ENCODE measurements at regions not wholly inside any gene's neighbourhood (a gene's known extent, or its start where the extent isn't known, plus 50 kb on each side); places are given as distances from the start of the nearest gene placed in this dataset.

DNA sequence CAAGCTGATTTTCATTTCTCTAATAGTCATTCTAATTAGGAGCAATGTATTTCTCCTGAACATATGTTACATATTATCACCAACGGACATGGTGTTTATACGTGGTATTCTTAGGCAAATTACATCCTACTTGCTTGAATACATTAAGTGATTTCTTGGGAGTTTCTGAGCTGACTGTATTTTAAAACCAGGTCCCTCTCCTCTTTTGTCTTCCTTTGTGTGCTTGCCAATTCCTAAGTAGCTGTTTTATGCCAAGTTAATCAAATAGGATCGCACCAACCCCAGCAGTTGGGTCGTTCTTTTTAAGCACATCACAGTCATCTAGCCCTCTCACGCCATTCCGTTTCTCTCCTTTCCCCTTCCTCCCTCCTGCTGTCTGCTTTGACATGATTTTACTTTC, 75.4 kb upstream of the MAP2 start:
- 44 to 45% methylated on average over 6 of the region's 6 CpGs for WGBS, 2 donors
- DNase-seq = no peak
- H3K9me3 ChIP-seq = no peaks in the 10 kb centered on the region
- no peak for TF ChIP-seq CTCF (IDR thresholded peaks at IDR 0.05)
- no peaks in the 10 kb centered on the region for H3K36me3 ChIP-seq
- ATAC-seq = no peak
- H3K4me3 ChIP-seq = no peak overlapping the region
- H3K4me1 ChIP-seq = no peaks in the 10 kb centered on the region
- no peak overlapping the region for H3K27ac ChIP-seq
- H3K27me3 ChIP-seq = peaks cover 0 to 5% (median 0%) of the 10 kb centered on the region in 7 donors
- intact Hi-C loops (cut with DNase I) = no loop called here

DNA sequence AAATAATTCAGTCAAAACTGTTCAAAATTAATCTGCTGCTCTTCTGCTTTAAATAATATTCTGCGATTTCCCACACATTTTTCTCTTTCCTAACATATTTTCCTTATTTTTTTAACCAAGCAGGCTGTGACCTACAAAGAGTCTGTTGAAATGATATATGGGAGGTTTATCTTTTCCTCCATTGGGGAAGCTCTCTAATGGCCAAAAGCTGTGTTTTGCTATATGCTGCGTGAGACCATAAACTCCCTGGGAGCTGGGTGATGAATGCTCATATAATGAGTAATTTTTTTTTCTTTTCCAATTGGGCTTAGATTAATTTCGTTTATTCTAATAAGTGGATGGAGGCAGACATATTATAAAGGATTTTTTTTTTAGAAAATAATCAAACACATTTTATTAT, 72.2 kb upstream of the MAP2 start:
- no peaks in the 10 kb centered on the region for H3K36me3 ChIP-seq
- no peak overlapping the region for H3K27ac ChIP-seq
- 44 to 59% methylated on average over 3 of the region's 3 CpGs for WGBS, 2 donors
- TF ChIP-seq CTCF (IDR thresholded peaks at IDR 0.05) = no peak
- H3K4me3 ChIP-seq = no peak overlapping the region
- H3K27me3 ChIP-seq = peaks cover 0 to 5% (median 0%) of the 10 kb centered on the region in 7 donors
- no peaks in the 10 kb centered on the region for H3K4me1 ChIP-seq
- no peaks in the 10 kb centered on the region for H3K9me3 ChIP-seq
- intact Hi-C loops (cut with DNase I) = no loop called here
- DNase-seq (no peak), ATAC-seq (no peak)

- intact Hi-C loops (cut with DNase I) = no loop called here
These were observed 64.9 kb upstream of the MAP2 start for GRCh38 chr2:209358992-209359391.

DNA sequence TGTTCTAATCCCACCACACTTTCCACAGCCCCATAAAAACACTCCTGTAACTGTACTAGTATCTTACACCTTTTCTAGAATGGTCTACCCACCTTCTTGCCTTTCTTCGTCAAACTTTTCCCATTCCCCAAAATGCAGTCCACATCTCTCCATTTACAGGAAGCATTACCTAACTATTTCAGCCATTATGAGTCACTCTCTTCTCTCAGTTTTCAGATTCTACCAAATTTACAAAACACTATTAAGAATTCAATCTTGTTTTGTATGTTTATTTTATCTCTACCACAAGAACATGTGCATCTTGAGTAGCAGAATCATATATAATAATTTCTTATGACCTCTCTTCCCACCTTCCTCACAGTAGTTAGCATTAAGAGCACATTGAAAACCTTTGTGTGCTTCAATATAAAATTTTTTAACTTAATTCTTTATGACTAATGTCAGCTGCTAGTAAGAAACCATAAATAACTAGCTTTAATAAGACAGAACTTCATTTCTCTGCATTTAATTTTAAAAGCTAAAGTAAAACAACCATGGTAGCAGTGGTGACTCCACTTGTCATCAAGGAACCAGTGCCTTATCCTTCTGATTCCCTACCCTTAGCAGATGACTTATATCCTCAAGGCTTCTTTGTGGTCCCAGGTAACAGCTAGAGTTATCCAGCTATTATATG, 56.6 kb upstream of the MAP2 start:
- ATAC-seq (no peak), DNase-seq (no peak)
- WGBS, 2 donors = 92 to 94% methylated on average over 1 of the region's 1 CpG
- Histone ChIP-seq H3K4me1 (peaks cover 0 to 12% (median 0%) of the 10 kb centered on the region in 9 donors), H3K27me3 (peaks cover 0 to 3% (median 0%) of the 10 kb centered on the region in 7 donors), H3K4me3 (no peak overlapping the region), H3K36me3 (no peaks in the 10 kb centered on the region), H3K9me3 (peaks cover 0 to 10% (median 0%) of the 10 kb centered on the region in 11 donors), H3K27ac (no peak overlapping the region)
- intact Hi-C loops (cut with DNase I) = no loop called here
- no peak for TF ChIP-seq CTCF (IDR thresholded peaks at IDR 0.05)

More at GRCh38 chr2:209358992-209359391, 64.9 kb upstream of the MAP2 start:
- Histone ChIP-seq H3K36me3 (no peaks in the 10 kb centered on the region), H3K9me3 (no peaks in the 10 kb centered on the region), H3K27ac (no peak overlapping the region), H3K4me3 (no peak overlapping the region), H3K27me3 (no peaks in the 10 kb centered on the region), H3K4me1 (peaks cover 0 to 4% (median 0%) of the 10 kb centered on the region in 9 donors)
- WGBS, 2 donors = 63 to 66% methylated on average over 2 of the region's 2 CpGs
- ATAC-seq (peak in 4 of 8 donors; percentile 63 to 77 (median 67)), DNase-seq (no peak)
- TF ChIP-seq CTCF (IDR thresholded peaks at IDR 0.05) = no peak

All from heart right ventricle (tissue), 16 donors.